NCI-H1694 (cell line): ENCODE measurements at regions not wholly inside any gene's neighbourhood (a gene's known extent, or its start where the extent isn't known, plus 50 kb on each side); places are given as distances from the start of the nearest gene placed in this dataset.

Source experiments
- DNase-seq: peaks from one replicate; lab custom pipeline; 2025; lab: John Stamatoyannopoulos, UW

- DNase-seq = no peak
These were observed 322.2 kb downstream of the SHANK2 start for GRCh38 chr11:70930215-70930614.

DNA sequence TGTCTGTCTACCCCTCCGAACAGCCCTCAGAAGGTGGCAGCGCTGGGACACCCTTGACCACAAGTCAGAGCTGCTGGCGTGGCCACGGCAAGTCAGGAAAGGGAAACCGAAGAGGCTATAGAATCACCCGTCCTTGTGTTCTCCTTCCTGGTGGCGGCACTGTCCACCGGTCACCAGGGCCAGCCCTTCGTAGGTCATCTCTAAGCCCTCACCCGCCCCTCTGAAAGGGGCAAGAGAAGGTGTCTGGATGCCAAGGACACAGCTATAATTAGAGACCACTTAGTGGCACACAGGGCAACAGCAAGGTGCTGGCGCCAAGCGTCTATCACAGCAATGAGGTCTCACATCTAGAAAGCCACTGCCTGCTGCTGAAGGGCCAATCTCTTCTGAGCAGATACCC is 320.9 kb downstream of the SHANK2 start:
- no peak for DNase-seq

DNA sequence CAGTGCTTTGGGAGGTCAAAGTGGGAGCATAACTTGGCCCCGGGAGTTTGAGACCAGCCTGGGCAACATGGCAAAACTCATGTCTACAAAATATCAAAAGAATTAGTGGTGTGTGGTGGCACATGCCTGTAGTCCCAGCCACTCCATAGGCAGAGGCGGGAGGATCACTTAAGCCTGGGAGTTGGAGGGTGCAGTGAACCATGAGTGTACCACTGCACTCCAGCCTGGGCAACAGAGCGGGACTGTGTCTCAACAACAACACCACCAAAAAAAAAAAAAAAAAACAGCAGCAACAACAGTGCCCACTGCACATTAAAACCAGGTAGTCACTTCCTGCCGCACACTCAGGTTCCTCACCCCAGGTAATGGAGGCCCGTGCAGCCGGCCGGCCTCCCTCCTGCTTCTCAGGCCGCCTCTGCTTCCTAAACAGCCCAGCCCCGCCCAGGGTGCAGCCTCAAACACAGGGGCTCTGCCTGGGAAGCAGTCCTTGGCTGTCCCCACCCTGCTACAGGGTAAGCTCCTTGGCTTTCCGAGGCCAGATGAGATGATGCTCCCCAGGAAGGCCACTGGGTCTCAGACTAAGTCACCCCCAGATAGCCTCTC is 318.3 kb downstream of the SHANK2 start:
- DNase-seq = no peak

- no peak for DNase-seq
These were observed 317.2 kb downstream of the SHANK2 start for GRCh38 chr11:70935006-70935768.

- no peak for DNase-seq
These were observed 309.8 kb downstream of the SHANK2 start for GRCh38 chr11:70942593-70942992.

DNA sequence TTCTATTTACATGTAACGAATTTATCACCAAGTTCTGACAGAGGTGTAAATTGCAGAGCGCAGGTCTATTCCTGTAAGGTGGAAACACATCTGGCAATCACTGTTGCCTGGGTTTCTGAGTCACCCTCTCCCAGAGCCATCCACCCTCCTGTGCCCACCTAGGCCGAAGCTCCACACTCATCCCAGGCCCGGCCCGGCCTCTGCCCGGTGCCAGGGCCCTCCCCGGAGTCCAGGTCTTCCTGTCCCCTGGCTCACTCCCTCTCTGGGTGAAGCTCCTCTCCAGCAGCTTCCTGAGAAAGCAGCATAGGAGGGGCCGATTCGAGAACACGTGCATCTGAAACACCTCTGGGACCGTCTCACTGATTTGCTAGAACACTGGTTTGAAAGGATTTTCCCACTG is 308.2 kb downstream of the SHANK2 start:
- no peak for DNase-seq

- DNase-seq = no peak
These were observed 307.7 kb downstream of the SHANK2 start for GRCh38 chr11:70944636-70945035.

DNA sequence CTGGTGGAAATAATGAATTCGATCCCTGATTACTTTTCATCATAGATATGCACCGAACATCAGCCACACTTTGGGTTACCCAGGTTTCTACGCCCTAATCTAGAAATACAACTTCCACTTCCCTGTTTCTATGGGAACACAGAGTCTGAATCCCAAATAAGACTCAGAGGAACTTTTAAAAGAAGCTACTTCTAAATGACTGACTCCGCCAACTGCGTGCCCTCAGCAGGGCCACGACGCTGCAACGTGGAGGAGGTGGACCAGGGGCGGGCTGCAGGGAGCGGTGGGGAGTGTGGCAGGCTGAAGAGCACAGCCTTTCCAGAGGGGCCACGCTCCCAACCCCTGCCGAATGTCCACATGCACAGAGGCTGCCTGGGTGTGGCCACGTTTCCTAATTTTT is 304.0 kb downstream of the SHANK2 start:
- DNase-seq = no peak

GRCh38 chr11:70948855-70949531 is 303.4 kb downstream of the SHANK2 start:
- DNase-seq = peak; percentile 55

- DNase-seq = no peak
These were observed 301.1 kb downstream of the SHANK2 start for GRCh38 chr11:70951139-70951804.

DNA sequence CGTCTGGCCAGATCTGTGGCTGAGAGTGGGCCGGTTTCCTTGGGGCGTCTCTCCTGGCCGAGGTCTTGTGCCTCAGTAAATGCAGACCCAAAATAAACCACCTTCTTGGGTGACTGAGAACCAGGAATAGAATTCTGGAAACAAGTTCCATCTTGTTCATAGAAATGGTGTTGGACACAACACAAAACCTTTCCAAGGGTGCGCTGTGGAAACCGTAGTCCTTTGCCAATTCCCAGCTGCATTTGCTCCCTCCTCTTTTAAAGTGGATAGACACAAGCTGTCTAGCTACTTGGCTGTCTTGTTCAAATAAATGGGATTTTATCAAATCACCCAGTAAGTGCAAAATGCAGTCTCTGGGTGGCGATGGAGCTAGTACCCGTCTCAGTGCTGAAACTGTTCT is 300.2 kb downstream of the SHANK2 start:
- DNase-seq = peak; percentile 60

DNA sequence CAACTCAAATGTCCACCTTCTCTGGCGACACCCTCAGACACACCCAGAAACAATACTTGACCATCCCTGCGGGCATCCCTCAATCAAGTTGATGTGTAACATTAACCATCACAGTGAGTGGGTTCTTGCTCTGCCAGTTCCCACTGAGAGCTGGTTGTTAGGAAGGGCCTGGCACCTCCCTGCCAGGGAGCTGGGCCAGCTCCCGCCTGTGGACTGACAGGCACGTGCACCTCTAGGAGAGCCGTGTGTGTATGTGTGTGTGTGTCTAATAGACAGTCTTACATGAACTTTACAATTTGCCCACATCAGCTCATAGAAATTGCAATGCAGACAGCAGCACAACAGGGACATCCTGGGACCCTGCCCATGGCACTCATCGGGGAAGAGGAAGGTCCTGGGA is 298.7 kb downstream of the SHANK2 start:
- DNase-seq = no peak

GRCh38 chr11:70954471-70954870 is 297.9 kb downstream of the SHANK2 start:
- DNase-seq = no peak
